ENCODE measurements at regions not wholly inside any gene's neighbourhood (a gene's known extent, or its start where the extent isn't known, plus 50 kb on each side); places are given as distances from the start of the nearest gene placed in this dataset.

DNA sequence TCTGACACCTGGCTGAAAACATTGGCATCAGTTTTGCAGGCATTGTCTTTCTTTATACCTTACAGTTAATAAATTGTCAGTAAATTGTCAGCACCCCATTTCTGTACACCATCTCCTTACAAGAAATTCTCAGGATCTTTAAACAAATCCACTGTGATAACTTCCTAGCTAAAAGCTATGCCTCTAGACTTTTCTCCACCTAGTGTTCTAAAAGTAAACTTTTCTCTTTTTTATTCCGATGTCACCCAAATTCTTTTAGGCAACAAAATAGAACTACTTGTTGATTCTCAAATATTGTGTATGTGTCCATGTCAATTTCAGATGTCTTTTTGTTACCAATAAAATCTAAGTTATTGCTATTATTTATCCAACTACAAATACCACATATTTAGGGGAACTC, 617.4 kb upstream of the NRXN1 start:
- TF ChIP-seq CTCF (IDR thresholded peaks at IDR 0.05) (no peak), EP300 (IDR thresholded peaks at IDR 0.05; ENCODE audit: low read depth) (no peak), POLR2AphosphoS5 (IDR thresholded peaks at IDR 0.05) (no peak)

Measured in transverse colon (tissue), 4 donors.